Kidney epithelial cell (primary cell): ENCODE measurements at regions not wholly inside any gene's neighbourhood (a gene's known extent, or its start where the extent isn't known, plus 50 kb on each side); places are given as distances from the start of the nearest gene placed in this dataset.
"Not testable (repeated sequence)": the region's sequence is repeated elsewhere in the genome, so short reads cannot be mapped to it uniquely, and the experiment has no call there.

ENCODE experiments used
- DNase-seq: peaks from one replicate; pipeline ENCODE4 v3.0.0-alpha.2; 2010; ENCODE audit warnings: low read depth
- H3K27me3 ChIP-seq: 2 replicates; pipeline ENCODE4 v1.6.0; 2011; ENCODE audit warnings: low read length; ENCODE audit not compliant: control insufficient read depth, insufficient read depth
- H3K36me3 ChIP-seq: 2 replicates; pipeline ENCODE4 v1.5.1; 2011; ENCODE audit warnings: low read length; ENCODE audit not compliant: control insufficient read depth, insufficient read depth
- H3K4me3 ChIP-seq: 2 replicates; pipeline ENCODE4 v1.5.1; 2011; ENCODE audit warnings: low read depth, mild to moderate bottlenecking, control low read depth, low read length
- TF ChIP-seq, protein P1 (sequence below): IDR thresholded peaks from 2 replicates; pipeline ENCODE4 v1.5.1; 2011; ENCODE audit warnings: mild to moderate bottlenecking, moderate library complexity, low read length, control low read depth, inconsistent platforms; ENCODE audit not compliant: insufficient read depth, poor library complexity, severe bottlenecking

- Histone ChIP-seq H3K36me3 (no peaks in the 10 kb centered on the region), H3K4me3 (no peak overlapping the region), H3K27me3 (no peaks in the 10 kb centered on the region)
- TF ChIP-seq, protein P1, sequence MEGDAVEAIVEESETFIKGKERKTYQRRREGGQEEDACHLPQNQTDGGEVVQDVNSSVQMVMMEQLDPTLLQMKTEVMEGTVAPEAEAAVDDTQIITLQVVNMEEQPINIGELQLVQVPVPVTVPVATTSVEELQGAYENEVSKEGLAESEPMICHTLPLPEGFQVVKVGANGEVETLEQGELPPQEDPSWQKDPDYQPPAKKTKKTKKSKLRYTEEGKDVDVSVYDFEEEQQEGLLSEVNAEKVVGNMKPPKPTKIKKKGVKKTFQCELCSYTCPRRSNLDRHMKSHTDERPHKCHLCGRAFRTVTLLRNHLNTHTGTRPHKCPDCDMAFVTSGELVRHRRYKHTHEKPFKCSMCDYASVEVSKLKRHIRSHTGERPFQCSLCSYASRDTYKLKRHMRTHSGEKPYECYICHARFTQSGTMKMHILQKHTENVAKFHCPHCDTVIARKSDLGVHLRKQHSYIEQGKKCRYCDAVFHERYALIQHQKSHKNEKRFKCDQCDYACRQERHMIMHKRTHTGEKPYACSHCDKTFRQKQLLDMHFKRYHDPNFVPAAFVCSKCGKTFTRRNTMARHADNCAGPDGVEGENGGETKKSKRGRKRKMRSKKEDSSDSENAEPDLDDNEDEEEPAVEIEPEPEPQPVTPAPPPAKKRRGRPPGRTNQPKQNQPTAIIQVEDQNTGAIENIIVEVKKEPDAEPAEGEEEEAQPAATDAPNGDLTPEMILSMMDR: no peak
- no peak for DNase-seq
These were observed 276.9 kb upstream of the SLC16A7 start for GRCh38 chr12:59318940-59319339.

- Histone ChIP-seq H3K4me3 (no peak overlapping the region), H3K36me3 (no peaks in the 10 kb centered on the region), H3K27me3 (no peaks in the 10 kb centered on the region)
- TF ChIP-seq, protein P1: no peak
- DNase-seq: no peak
These were observed 278.2 kb upstream of the SLC16A7 start for GRCh38 chr12:59317598-59317997.

DNA sequence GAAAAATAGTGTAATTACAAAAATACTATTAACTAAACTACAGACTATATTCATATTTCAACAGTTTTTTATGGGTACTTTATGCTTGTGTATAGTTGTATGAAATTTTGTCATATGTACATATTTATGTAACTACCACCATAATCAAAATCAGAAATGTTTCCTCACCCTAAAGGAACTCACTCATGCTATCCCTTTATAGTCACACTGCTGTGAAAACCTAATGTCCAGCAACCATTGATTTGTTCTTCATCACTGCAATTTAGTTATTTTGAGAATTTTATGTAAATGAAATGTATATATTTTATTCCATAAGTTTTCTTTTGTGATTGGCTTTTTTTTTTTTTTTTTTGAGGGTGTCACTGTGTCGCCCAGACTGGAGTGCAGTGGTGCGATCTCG is 278.9 kb upstream of the SLC16A7 start:
- TF ChIP-seq, protein P1: no peak
- no peaks in the 10 kb centered on the region for H3K36me3 ChIP-seq
- no peak for DNase-seq
- H3K4me3 ChIP-seq: no peak overlapping the region
- H3K27me3 ChIP-seq: no peaks in the 10 kb centered on the region

GRCh38 chr12:59316354-59316753 is 279.5 kb upstream of the SLC16A7 start:
- H3K36me3 ChIP-seq, DNase-seq: not testable (repeated sequence)

DNA sequence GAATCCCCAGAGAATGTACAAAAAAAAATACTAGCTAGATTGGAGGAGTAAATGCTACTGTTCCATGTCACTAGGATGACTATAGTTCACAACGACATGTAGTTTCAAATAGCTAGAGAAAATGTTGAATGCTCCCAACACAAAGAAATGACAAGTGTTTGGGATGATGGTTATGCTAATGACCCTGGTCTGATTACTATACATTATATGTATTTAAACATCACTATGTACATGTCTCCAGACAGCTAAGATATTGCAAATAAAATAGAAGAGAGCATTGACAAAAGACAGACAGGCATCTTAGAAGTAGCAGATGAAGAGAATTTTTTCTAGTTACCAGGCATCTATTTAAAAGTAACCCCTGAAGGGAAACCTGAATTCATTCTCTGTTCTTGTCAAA is 281.6 kb upstream of the SLC16A7 start:
- Histone ChIP-seq H3K36me3 (no peaks in the 10 kb centered on the region), H3K4me3 (no peak overlapping the region), H3K27me3 (no peaks in the 10 kb centered on the region)
- TF ChIP-seq, protein P1: no peak
- DNase-seq: no peak

More at GRCh38 chr12:59316354-59316753, 279.5 kb upstream of the SLC16A7 start:
- H3K27me3 ChIP-seq, H3K4me3 ChIP-seq: not testable (repeated sequence)

DNA sequence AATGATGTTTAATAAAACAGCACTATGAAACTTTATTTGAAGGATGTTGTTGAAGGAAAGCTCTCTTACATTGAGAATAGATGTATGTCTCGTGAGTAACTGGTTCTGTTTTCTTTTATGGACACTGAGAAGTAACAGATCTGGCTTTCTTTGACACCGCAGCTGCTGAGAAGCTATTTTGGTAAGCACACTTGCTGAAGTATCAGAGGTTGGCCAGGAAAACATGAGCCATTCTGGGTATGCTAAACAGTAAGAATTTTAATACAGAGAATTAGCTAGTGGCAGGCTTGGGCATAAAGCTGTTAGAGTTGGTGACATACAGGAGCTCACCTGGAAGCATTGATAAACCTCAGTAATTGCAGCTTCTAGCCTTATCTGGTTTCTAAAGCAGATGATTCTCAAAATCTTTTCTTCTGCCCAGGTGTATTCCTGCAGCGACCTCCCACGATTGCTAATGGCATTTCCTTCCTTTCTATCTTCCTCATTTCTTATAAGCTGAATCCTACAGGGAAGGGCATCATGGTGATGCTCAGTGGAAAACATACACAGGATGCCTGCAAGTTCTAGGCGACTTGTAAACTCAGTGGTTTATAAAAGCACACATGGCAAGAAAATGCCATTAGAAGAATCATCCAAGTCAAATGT is 291.6 kb upstream of the SLC16A7 start:
- no peak overlapping the region for H3K4me3 ChIP-seq
- DNase-seq: no peak
- no peaks in the 10 kb centered on the region for H3K36me3 ChIP-seq
- H3K27me3 ChIP-seq: no peaks in the 10 kb centered on the region
- TF ChIP-seq, protein P1: no peak
